ENCODE measurements at regions not wholly inside any gene's neighbourhood (a gene's known extent, or its start where the extent isn't known, plus 50 kb on each side); places are given as distances from the start of the nearest gene placed in this dataset.

- no peak for TF ChIP-seq MAX (IDR thresholded peaks at IDR 0.05)
- no peak for TF ChIP-seq FOXA1 (IDR thresholded peaks at IDR 0.05)
- no peak for TF ChIP-seq CTCF (IDR thresholded peaks at IDR 0.05; ENCODE audit: low read depth, low read length, missing input control)
- TF ChIP-seq, protein P1, sequence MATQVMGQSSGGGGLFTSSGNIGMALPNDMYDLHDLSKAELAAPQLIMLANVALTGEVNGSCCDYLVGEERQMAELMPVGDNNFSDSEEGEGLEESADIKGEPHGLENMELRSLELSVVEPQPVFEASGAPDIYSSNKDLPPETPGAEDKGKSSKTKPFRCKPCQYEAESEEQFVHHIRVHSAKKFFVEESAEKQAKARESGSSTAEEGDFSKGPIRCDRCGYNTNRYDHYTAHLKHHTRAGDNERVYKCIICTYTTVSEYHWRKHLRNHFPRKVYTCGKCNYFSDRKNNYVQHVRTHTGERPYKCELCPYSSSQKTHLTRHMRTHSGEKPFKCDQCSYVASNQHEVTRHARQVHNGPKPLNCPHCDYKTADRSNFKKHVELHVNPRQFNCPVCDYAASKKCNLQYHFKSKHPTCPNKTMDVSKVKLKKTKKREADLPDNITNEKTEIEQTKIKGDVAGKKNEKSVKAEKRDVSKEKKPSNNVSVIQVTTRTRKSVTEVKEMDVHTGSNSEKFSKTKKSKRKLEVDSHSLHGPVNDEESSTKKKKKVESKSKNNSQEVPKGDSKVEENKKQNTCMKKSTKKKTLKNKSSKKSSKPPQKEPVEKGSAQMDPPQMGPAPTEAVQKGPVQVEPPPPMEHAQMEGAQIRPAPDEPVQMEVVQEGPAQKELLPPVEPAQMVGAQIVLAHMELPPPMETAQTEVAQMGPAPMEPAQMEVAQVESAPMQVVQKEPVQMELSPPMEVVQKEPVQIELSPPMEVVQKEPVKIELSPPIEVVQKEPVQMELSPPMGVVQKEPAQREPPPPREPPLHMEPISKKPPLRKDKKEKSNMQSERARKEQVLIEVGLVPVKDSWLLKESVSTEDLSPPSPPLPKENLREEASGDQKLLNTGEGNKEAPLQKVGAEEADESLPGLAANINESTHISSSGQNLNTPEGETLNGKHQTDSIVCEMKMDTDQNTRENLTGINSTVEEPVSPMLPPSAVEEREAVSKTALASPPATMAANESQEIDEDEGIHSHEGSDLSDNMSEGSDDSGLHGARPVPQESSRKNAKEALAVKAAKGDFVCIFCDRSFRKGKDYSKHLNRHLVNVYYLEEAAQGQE (IDR thresholded peaks at IDR 0.05): no peak
- TF ChIP-seq TAF1 (conservative IDR thresholded peaks at IDR 0.05): no peak
- TF ChIP-seq JUND (IDR thresholded peaks at IDR 0.05): no peak
- no peak for TF ChIP-seq YY1 (IDR thresholded peaks at IDR 0.05)
- TF ChIP-seq NR2F2 (IDR thresholded peaks at IDR 0.05): no peak
- no peak for TF ChIP-seq RXRA (IDR thresholded peaks at IDR 0.05)
- TF ChIP-seq, protein P2, sequence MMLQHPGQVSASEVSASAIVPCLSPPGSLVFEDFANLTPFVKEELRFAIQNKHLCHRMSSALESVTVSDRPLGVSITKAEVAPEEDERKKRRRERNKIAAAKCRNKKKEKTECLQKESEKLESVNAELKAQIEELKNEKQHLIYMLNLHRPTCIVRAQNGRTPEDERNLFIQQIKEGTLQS (IDR thresholded peaks at IDR 0.05): no peak
- no peak for TF ChIP-seq GABPA (IDR thresholded peaks at IDR 0.05 in 1 of 2, conservative IDR thresholded peaks at IDR 0.05 in 1 of 2)
Observed at GRCh38 chr18:37869051-37869450, 303.5 kb upstream of the CELF4 start.

Data from liver (tissue), 3 donors.